H1 (cell line): ENCODE measurements at regions not wholly inside any gene's neighbourhood (a gene's known extent, or its start where the extent isn't known, plus 50 kb on each side); places are given as distances from the start of the nearest gene placed in this dataset.

Source experiments
- CTCF ChIP-seq, 3 experiments: IDR thresholded peaks; 1 replicate in 2 of 3; 2 replicates in 1 of 3; pipeline versions ENCODE4 v1.5.1 to v1.6.1; 2011; ENCODE audit warnings: low read length in 3 of 3, mild to moderate bottlenecking in 3 of 3, inconsistent platforms in 2 of 3, low read depth in 1 of 3, moderate library complexity in 1 of 3; ENCODE audit not compliant: insufficient read depth in 1 of 3; ENCODE audit errors: control extremely low read depth in 1 of 3
- EGR1 ChIP-seq: IDR thresholded peaks from 2 replicates; pipeline ENCODE4 v1.6.1; 2011; ENCODE audit warnings: low read depth, low read length, borderline replicate concordance
- EZH2 ChIP-seq: fragments of 200-600 bp; sonication (generic); IDR thresholded peaks from 2 replicates; pipeline ENCODE4 v1.7.1; 2012; ENCODE audit warnings: low read depth, mild to moderate bottlenecking, moderate library complexity, low read length, inconsistent platforms; ENCODE audit not compliant: severe bottlenecking
- MAFK ChIP-seq: IDR thresholded peaks from 2 replicates; pipeline ENCODE4 v1.6.1; 2012; ENCODE audit warnings: low read depth, mild to moderate bottlenecking, improper control_type of control experiment, low read length
- POLR2A ChIP-seq, 2 experiments: IDR thresholded peaks; 1 replicate in 1 of 2; 2 replicates in 1 of 2; pipeline ENCODE4 v1.6.1; 2011; ENCODE audit warnings: low read depth in 2 of 2, low read length in 2 of 2, mild to moderate bottlenecking in 2 of 2; ENCODE audit errors: control extremely low read depth in 1 of 2

DNA sequence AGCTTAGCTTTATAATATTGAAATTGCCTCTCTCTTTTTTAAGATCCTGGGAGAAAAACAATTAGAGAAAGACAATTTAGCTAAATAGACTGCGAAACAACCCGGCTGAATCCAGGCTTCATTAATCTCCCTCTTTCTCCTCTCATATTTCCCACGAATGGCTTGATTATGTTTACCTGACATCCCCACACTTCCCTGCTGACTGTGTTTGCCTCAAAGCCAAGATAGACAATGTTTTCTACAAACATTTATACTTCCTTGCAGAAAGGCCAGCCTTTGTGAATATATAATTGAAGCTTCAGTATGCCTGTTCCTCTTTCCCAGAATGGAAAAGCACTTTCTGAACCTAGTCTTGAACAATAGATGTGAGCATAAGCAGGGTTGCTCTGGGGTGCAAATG is 566.8 kb downstream of the PDHA2 start:
- TF ChIP-seq CTCF (IDR thresholded peaks at IDR 0.05; ENCODE audit: control extremely low read depth in 1 of 3, insufficient read depth in 1 of 3, low read depth in 1 of 3, low read length in 3 of 3): no peak
- TF ChIP-seq EGR1: no peak
- TF ChIP-seq EZH2: no peak
- no peak for TF ChIP-seq MAFK
- no peak for TF ChIP-seq POLR2A (IDR thresholded peaks at IDR 0.05; ENCODE audit: control extremely low read depth in 1 of 2, low read depth in 2 of 2, low read length in 2 of 2)
